Mammary epithelial cell (primary cell): ENCODE measurements at regions not wholly inside any gene's neighbourhood (a gene's known extent, or its start where the extent isn't known, plus 50 kb on each side); places are given as distances from the start of the nearest gene placed in this dataset.

Experiments used
- EZH2 ChIP-seq: IDR thresholded peaks from 2 replicates; pipeline ENCODE4 v1.6.1; 2012; ENCODE audit warnings: low read length, inconsistent platforms, borderline replicate concordance
- TF ChIP-seq, protein P1 (sequence below), 2 donors: IDR thresholded peaks in 1 of 2; conservative IDR thresholded peaks in 1 of 2; 2 replicates each; pipeline ENCODE4 v1.5.1; 2011 to 2012; ENCODE audit warnings: inconsistent platforms in 2 of 2, low read length in 2 of 2, mild to moderate bottlenecking in 2 of 2, control low read depth in 1 of 2, low read depth in 1 of 2; ENCODE audit not compliant: insufficient read depth in 1 of 2; ENCODE audit errors: extremely low read depth in 1 of 2

DNA sequence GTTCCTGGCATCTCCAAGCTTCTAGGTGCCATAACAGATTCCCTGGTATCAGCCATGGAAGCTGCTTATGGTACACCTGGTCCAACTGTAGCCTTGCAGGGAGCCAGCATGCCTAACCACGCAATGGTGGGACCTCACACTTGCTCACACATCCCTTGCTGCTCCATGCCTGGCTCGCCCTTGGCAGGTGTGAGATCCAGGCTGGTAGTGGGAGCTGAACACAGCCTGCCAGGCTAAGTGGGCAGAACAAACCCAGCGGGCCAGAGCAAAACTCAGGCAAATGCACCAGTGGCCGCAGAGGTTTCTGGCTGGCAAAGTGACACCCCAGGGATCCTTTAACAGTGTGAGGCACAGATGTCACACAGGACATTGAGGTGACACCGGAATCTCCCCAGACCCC, 185.8 kb downstream of the NDUFA10 start:
- TF ChIP-seq, protein P1, sequence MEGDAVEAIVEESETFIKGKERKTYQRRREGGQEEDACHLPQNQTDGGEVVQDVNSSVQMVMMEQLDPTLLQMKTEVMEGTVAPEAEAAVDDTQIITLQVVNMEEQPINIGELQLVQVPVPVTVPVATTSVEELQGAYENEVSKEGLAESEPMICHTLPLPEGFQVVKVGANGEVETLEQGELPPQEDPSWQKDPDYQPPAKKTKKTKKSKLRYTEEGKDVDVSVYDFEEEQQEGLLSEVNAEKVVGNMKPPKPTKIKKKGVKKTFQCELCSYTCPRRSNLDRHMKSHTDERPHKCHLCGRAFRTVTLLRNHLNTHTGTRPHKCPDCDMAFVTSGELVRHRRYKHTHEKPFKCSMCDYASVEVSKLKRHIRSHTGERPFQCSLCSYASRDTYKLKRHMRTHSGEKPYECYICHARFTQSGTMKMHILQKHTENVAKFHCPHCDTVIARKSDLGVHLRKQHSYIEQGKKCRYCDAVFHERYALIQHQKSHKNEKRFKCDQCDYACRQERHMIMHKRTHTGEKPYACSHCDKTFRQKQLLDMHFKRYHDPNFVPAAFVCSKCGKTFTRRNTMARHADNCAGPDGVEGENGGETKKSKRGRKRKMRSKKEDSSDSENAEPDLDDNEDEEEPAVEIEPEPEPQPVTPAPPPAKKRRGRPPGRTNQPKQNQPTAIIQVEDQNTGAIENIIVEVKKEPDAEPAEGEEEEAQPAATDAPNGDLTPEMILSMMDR (conservative IDR thresholded peaks at IDR 0.05 in 1 of 2, IDR thresholded peaks at IDR 0.05 in 1 of 2; ENCODE audit: extremely low read depth in 1 of 2, insufficient read depth in 1 of 2, low read depth in 1 of 2, low read length in 2 of 2): no peak
- no peak for TF ChIP-seq EZH2
